NCI-H2171 (cell line): ENCODE measurements at regions not wholly inside any gene's neighbourhood (a gene's known extent, or its start where the extent isn't known, plus 50 kb on each side); places are given as distances from the start of the nearest gene placed in this dataset.

ENCODE experiments used
- DNase-seq: peaks from one replicate; lab custom pipeline; 2025; lab: John Stamatoyannopoulos, UW

- no peak for DNase-seq
These were observed 259.4 kb downstream of the VGLL3 start for GRCh38 chr3:86731501-86731901.

GRCh38 chr3:86723433-86723832, 267.5 kb downstream of the VGLL3 start:
- DNase-seq: no peak

- DNase-seq: no peak
These were observed 279.3 kb downstream of the VGLL3 start for GRCh38 chr3:86711634-86712033.

DNA sequence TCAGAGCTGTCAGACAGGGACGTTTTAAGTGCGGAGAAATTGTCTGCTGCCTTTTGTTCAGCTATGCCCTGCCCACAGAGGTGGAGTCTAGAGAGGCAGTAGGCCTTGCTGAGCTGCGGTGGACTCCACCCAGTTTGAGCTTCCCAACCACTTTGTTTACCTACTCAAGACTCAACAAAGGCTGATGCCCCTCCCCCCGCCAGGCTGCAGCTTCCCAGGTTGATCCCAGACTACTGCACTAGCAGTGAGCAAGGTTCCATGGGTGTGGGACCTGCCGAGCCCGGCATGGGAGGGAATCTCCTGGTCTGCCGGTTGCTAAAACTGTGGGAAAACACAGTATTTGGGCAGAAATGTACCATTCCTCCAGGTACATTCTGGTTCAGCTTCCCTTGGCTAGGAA, 282.1 kb downstream of the VGLL3 start:
- no peak for DNase-seq

GRCh38 chr3:86702381-86702958, 288.5 kb downstream of the VGLL3 start:
- no peak for DNase-seq

DNA sequence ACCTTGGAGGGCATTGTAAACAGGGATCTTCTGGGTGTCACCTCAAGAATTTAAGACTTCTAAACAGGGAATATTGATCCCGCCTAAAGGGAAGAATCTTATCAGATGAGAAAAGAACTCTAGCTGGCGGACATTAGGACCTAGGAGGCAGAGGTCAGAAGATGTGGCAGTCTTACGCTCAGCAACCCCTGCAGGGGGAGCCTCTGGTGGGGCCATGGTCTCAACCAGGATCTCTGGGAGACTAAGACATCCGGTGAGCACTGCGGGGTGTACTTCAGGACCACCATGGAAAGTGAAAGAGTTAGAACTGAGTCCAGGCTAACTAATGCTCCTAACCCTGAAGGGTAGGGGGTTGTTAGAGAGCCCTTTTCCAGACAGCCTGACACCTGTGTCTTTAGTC, 295.2 kb downstream of the VGLL3 start:
- DNase-seq: no peak

GRCh38 chr3:86673991-86674390, 317.0 kb downstream of the VGLL3 start:
- no peak for DNase-seq

GRCh38 chr3:86661817-86662216, 329.1 kb downstream of the VGLL3 start:
- no peak for DNase-seq

- DNase-seq: peak; percentile 3
These were observed 332.1 kb downstream of the VGLL3 start for GRCh38 chr3:86658876-86659275.

DNA sequence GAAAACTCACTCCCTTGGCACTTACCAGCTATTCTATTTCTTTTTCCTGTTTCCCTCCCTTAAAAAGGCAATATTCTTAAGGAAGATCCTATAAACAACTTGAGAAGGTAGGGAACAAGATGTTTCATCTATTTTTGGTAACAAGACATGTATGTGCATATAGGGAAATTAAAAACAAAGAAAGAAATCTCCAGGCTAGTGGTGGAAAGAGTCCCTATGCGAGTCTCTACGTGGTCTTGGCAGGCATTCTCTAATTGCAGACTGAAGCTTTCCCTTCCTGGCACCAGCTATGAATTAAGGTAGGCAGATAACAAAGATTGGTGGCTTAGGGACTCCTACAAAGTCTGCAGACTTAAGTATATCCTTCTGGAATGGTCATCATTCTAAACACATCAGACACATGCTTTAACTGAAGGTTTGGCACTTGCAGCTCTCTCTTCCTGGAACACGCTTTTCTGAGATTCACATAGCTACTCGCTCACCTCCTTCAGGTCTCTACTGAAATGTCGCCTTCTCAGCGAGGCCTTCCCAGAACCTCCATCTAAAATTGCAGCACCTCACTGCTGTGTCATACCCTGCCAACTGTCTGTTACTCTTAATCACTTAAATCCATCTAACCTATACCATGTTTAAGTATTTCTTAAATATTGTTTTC, 336.0 kb downstream of the VGLL3 start:
- no peak for DNase-seq

- no peak for DNase-seq
These were observed 337.2 kb downstream of the VGLL3 start for GRCh38 chr3:86653661-86654205.

- no peak for DNase-seq
These were observed 342.9 kb downstream of the VGLL3 start for GRCh38 chr3:86648087-86648486.

DNA sequence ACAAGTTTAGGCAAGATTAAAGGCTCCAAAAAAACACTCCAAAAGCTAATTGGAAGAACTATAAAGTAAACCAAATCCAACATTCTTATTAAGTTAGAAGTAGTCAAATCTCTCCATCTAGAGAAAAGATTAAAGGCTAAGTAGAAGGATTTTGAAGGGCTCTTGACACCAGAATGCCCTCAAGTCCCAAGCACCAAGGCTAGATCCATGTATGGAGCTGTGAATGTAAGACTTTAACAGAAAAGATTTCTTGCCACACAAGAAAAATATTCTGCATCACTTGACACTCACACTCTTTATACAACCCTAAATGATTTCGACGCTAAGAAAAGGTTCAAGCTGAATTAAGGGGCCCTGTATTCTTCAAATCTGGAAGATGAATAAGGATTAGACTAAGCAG, 345.2 kb downstream of the VGLL3 start:
- no peak for DNase-seq

GRCh38 chr3:86634361-86634760, 356.6 kb downstream of the VGLL3 start:
- no peak for DNase-seq

- DNase-seq: no peak
These were observed 361.4 kb downstream of the VGLL3 start for GRCh38 chr3:86629511-86629910.

- no peak for DNase-seq
These were observed 366.8 kb downstream of the VGLL3 start for GRCh38 chr3:86624192-86624591.

DNA sequence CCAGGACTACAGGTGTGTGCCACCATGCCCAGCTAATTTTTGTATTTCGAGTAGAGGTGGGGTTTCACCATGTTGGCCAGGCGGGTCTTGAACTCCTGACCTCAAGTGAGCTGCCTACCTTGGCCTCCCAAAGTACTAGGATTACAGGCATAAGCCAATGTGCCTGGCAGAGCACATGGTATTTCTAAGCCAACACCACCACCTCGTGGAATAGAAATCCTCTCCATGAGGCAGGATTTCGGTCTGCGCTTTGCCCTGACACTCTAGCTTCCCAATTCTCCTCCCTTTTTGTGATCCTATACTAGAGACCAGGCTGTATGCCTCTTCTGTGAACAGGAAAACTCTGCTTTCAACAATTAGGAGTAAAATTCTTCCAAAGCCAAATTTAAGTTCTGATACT, 372.2 kb downstream of the VGLL3 start:
- DNase-seq: no peak

- DNase-seq: no peak
These were observed 385.8 kb downstream of the VGLL3 start for GRCh38 chr3:86605166-86605565.

GRCh38 chr3:86595696-86596095, 395.3 kb downstream of the VGLL3 start:
- no peak for DNase-seq

DNA sequence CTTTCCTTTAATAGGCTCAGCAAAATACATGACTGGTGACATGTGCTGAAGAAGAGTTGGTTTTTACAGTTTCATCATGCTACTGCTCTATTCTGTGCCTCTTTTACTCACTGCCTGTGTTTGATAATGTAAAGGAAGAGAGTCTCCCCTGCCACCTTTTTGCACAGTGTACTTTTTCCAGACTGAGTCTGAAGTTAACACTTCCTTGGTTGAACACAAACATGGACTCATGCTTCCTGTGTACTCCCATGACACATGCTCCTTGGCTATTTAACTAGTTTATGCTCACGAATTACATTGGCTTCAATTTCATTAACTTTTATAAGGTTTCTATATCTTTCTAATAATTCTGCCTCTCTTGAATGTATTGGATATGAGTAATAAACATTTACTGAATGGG, 396.1 kb downstream of the VGLL3 start:
- DNase-seq: no peak

- DNase-seq: no peak
These were observed 412.9 kb downstream of the VGLL3 start for GRCh38 chr3:86578071-86578470.

DNA sequence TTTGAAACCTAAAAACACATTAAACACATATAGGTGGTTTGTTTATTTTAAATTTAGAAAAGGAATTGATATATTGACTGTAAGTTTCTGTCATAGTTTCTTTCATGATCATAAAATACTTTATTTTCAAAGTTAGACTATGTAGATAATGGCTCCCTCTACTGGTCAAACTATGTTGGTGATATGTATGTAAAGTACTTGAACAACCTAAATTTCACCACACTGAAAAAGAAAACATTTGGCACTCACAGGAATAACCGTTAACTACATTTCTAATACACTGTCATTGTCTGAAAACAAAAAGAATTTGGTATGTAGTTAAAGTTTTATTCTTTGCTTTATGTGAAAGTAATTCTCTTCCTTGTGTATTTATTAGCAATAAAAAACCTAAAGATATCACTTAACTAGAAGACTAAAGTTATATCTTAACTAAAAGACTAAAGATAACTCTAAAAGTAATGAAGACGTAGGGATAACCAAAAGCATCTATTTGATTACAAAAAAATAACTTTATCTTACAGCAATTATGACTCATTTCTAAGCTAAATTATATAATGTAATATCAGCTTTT, 427.5 kb downstream of the VGLL3 start:
- no peak for DNase-seq

DNA sequence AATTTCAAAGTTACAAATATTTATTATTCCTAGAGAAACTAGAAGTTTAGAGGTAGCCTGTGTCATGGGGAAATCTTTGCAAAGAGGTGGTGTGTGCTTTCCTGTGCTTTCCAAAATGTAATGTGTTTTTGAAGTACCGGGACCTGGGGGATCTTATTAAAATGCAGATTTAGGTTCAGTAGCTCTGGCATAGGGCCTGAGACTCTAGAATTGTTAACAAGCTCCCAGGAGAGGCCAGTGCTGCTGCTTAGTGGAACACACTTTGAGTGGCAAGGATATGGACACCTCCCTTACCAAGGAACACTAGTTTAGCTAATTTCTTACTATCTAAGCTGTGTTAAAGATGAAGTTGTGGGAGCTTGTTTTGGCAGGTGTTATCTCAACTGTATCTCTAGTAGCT, 428.9 kb downstream of the VGLL3 start:
- no peak for DNase-seq

DNA sequence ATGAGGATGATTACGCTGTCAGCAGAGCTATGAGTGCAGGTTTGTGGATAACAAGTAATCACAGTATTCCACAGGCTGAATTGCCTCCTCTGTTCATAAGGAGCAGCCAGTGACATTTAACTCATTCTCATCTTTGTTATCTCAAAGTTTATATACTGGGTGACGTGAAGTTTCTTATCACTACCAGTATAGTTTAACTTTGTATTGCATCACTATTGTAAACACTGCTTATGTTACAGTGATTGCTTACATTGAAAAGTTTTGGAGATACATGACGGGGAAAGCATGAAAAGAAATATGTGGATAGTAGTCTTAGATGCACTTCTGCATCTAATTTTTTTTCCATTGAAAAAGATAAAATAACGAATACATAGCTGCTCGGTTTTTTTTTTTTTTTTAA, 429.7 kb downstream of the VGLL3 start:
- DNase-seq: no peak
